HCT116 (cell line): ENCODE measurements at regions not wholly inside any gene's neighbourhood (a gene's known extent, or its start where the extent isn't known, plus 50 kb on each side); places are given as distances from the start of the nearest gene placed in this dataset.
"Not testable (repeated sequence)": the region's sequence is repeated elsewhere in the genome, so short reads cannot be mapped to it uniquely, and the experiment has no call there.

Experiments used
- ATAC-seq: fragments of 200-7000 bp; cut with Tn5 transposase; 2 replicates; pipeline ENCODE4 v1.9.1; 2020; ENCODE audit warnings: mild to moderate bottlenecking, moderate library complexity
- BruUV-seq: library from RNA; stranded (reverse); fragments of 400-500 nt; replicated peaks from 2 replicates; lab custom pipeline; 2021; lab: Mats Ljungman, UMichigan
- CTCF ChIA-PET: fragments of 300-600 bp; sonication (Branson Sonifier 250); formaldehyde crosslinking; loops from one replicate; lab custom pipeline; 2021; ENCODE audit warnings: antibody characterized with exemption; lab: Charles Lee
- POLR2A ChIA-PET: fragments of 300-600, 350-600 bp; sonication (Branson Sonifier 250); formaldehyde crosslinking; loops from one replicate; lab custom pipeline; 2021; ENCODE audit warnings: antibody characterized with exemption; lab: Charles Lee
- RAD21 ChIA-PET, 2 experiments: fragments of 300-600 bp; sonication (Branson Sonifier 250); formaldehyde crosslinking; loops; one replicate each; lab custom pipeline; 2023; ENCODE audit warnings: low total read pairs in 2 of 2; ENCODE audit not compliant: uncharacterized antibody in 2 of 2, unreplicated experiment in 2 of 2, low non-redundant PET in 1 of 2; lab: Charles Lee
- DNase-seq: peaks from one replicate; pipeline ENCODE4 v3.0.0-alpha.2; 2010; ENCODE audit warnings: low read depth, low spot score
- H2AFZ ChIP-seq: fragments of 200-600 bp; shearing (Covaris generic), sonication (generic); 2 replicates; pipeline ENCODE4 v1.6.1; 2017; ENCODE audit warnings: low read depth, mixed run types, mixed read lengths, antibody characterized with exemption, low read length; ENCODE audit not compliant: poor library complexity, severe bottlenecking
- H3K27ac ChIP-seq: 2 replicates; pipeline ENCODE4 v1.5.1; 2012; ENCODE audit warnings: low read depth, low read length
- H3K27me3 ChIP-seq: fragments of 200-600 bp; sonication (generic); 2 replicates; pipeline ENCODE4 v1.6.1; 2016; ENCODE audit warnings: mixed run types, low read length, mixed read lengths; ENCODE audit not compliant: insufficient read depth
- H3K36me3 ChIP-seq, 2 experiments: fragments of 200-500 bp in 1 of 2; fragments of 200-600 bp in 1 of 2; sonication (Bioruptor generic) in 1 of 2; sonication (generic) in 1 of 2; 2 replicates each; pipeline versions ENCODE4 v1.5.1 to v1.6.1; 2014 to 2016; ENCODE audit warnings: low read length in 2 of 2, inconsistent platforms in 1 of 2, mixed read lengths in 1 of 2, mixed run types in 1 of 2; ENCODE audit not compliant: insufficient read depth in 2 of 2, control insufficient read depth in 1 of 2
- H3K4me1 ChIP-seq, 2 experiments: fragments of 200-600 bp in 1 of 2; sonication (generic) in 1 of 2; 2 replicates each; pipeline versions ENCODE4 v1.5.1 to v1.6.1; 2012 to 2017; ENCODE audit warnings: low read length in 2 of 2, inconsistent platforms in 1 of 2, mild to moderate bottlenecking in 1 of 2, mixed read lengths in 1 of 2, mixed run types in 1 of 2, moderate library complexity in 1 of 2; ENCODE audit not compliant: insufficient read depth in 2 of 2, control insufficient read depth in 1 of 2
- H3K4me2 ChIP-seq: fragments of 200-600 bp; sonication (generic); 2 replicates; pipeline ENCODE4 v1.6.1; 2017; ENCODE audit warnings: mixed run types, low read length, mixed read lengths
- H3K4me3 ChIP-seq, 2 experiments: fragments of 200-600 bp in 1 of 2; sonication (generic) in 1 of 2; replicated peaks in 1 of 2; 2 replicates each; pipeline ENCODE4 v1.5.1; 2011 to 2016; ENCODE audit warnings: low read length in 2 of 2, control low read depth in 1 of 2, low read depth in 1 of 2, mild to moderate bottlenecking in 1 of 2, mixed read lengths in 1 of 2, mixed run types in 1 of 2
- H3K79me2 ChIP-seq: fragments of 200-600 bp; sonication (generic); 2 replicates; pipeline ENCODE4 v1.6.1; 2017; ENCODE audit warnings: mild to moderate bottlenecking, mixed run types, low read length, moderate library complexity, mixed read lengths; ENCODE audit not compliant: insufficient read depth
- H3K9ac ChIP-seq: fragments of 200-600 bp; sonication (generic); 2 replicates; pipeline ENCODE4 v1.6.1; 2016; ENCODE audit warnings: low read length, mixed read lengths
- H3K9me2 ChIP-seq: fragments of 200-600 bp; sonication (generic), shearing (Covaris generic); 2 replicates; pipeline ENCODE4 v1.6.1; 2017; ENCODE audit warnings: mixed run types, mild to moderate bottlenecking, moderate library complexity; ENCODE audit not compliant: insufficient read depth
- H3K9me3 ChIP-seq, 2 experiments: fragments of 200-500 bp in 1 of 2; fragments of 200-600 bp in 1 of 2; sonication (Bioruptor generic) in 1 of 2; sonication (generic) in 1 of 2; 2 replicates each; pipeline ENCODE4 v1.6.1; 2014 to 2017; ENCODE audit warnings: low read length in 2 of 2, mixed read lengths in 2 of 2, inconsistent platforms in 1 of 2, low read depth in 1 of 2, mild to moderate bottlenecking in 1 of 2, mixed run types in 1 of 2, moderate library complexity in 1 of 2; ENCODE audit not compliant: control insufficient read depth in 1 of 2, insufficient read depth in 1 of 2
- H4K20me1 ChIP-seq: fragments of 200-600 bp; sonication (generic), shearing (Covaris generic); 2 replicates; pipeline ENCODE4 v1.6.1; 2017; ENCODE audit warnings: mixed run types, mild to moderate bottlenecking, moderate library complexity; ENCODE audit not compliant: insufficient read depth
- ELF1 ChIP-seq: IDR thresholded peaks from 2 replicates; pipeline ENCODE4 v1.6.1; 2012; ENCODE audit warnings: low read depth, borderline replicate concordance
- SRF ChIP-seq: IDR thresholded peaks from 2 replicates; pipeline ENCODE4 v1.6.1; 2012; ENCODE audit warnings: low read depth
- ZFX ChIP-seq: fragments of 450-650 bp; IDR thresholded peaks from 2 replicates; pipeline ENCODE4 v1.6.1; 2017
- intact Hi-C: fragments of 100-400 bp; cut with micrococcal nuclease; formaldehyde crosslinking; loops from 2 replicates; pipeline ENCODE4 v1.10.0; 2022
- TF ChIP-seq, protein P1 (sequence below): IDR thresholded peaks from 2 replicates; pipeline ENCODE4 v1.6.1; 2012

DNA sequence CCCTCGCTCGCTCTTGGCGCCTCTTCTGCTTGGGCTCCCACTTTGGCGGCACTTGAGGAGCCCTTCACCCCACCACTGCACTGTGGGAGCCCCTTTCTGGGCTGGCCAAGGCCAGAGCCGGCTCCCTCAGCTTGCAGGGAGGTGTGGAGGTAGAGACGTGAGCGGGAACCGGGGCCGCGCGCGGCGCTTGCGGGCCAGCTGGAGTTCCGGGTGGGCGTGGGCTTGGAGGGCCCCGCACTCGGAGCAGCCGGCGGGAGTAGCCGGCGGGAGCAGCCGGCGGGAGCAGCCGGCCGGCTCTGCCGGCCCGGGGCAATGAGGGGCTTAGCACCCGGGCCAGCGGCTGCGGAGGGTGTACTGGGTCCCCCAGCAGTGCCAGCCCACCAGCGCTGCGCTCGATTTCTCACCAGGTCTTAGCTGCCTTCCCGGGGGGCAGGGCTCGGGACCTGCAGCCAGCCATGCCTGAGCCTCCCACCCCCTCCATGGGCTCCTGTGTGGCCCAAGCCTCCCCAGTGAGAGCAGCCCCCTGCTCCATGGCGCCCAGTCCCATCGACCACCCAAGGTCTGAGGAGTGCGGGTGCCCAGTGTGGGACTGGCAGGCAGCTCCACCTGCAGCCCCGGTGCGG is 714.0 kb downstream of the CDH9 start:
- H3K9ac ChIP-seq, RAD21 ChIA-PET, CTCF ChIA-PET, H3K27me3 ChIP-seq, DNase-seq, H3K27ac ChIP-seq, intact Hi-C loops, H3K4me2 ChIP-seq, H2AFZ ChIP-seq, POLR2A ChIA-PET, ATAC-seq, H3K79me2 ChIP-seq, BruUV-seq, H3K36me3 ChIP-seq, H3K4me1 ChIP-seq, H3K9me2 ChIP-seq, H4K20me1 ChIP-seq, H3K4me3 ChIP-seq: not testable (repeated sequence)
- H3K9me3 ChIP-seq: peaks cover 5 to 15% of the 10 kb centered on the region in 2 experiments; a peak in 3 of 4 replicates

DNA sequence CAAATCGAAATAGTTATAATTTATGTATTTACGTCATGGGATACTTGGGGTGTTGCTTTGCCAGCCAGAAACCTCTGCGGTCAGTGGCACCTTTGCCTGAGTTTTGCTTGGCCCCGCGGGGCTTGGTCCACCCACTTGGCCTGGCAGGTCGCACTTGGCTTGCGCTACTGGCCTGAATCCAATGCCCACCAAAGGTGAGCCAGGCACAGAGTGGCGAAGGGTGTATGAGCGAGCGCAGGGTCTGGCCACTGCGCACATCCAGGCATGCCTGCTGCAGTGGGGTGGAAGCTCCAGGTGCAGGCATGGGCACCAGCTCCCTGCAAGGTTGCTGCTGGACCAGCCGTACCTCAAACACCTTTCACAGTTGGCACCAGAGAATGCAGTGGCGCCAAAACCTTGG is 714.6 kb downstream of the CDH9 start:
- DNase-seq (no peak), ATAC-seq (no peak)
- Histone ChIP-seq H3K4me3 (no peak overlapping the region), H3K27ac (no peak overlapping the region), H3K27me3 (no peaks in the 10 kb centered on the region), H4K20me1 (no peaks in the 10 kb centered on the region), H3K36me3 (no peaks in the 10 kb centered on the region), H3K79me2 (no peaks in the 10 kb centered on the region), H3K4me1 (no peaks in the 10 kb centered on the region), H2AFZ (no peak overlapping the region), H3K9me3 (peaks cover 5 to 18% of the 10 kb centered on the region in 2 experiments; a peak in 3 of 4 replicates), H3K9ac (no peak overlapping the region), H3K9me2 (no peaks in the 10 kb centered on the region), H3K4me2 (no peak overlapping the region)
- ChIA-PET RAD21 (no interaction called here), POLR2A (no interaction called here), CTCF (no interaction called here)
- intact Hi-C loops: no loop called here
- TF ChIP-seq, protein P1, sequence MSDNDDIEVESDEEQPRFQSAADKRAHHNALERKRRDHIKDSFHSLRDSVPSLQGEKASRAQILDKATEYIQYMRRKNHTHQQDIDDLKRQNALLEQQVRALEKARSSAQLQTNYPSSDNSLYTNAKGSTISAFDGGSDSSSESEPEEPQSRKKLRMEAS: no peak
- no peak for TF ChIP-seq ZFX
- TF ChIP-seq SRF: no peak
- no peak for TF ChIP-seq ELF1
- no TSS peak for BruUV-seq
